ENCODE measurements at regions not wholly inside any gene's neighbourhood (a gene's known extent, or its start where the extent isn't known, plus 50 kb on each side); places are given as distances from the start of the nearest gene placed in this dataset.
"Not testable (repeated sequence)": the region's sequence is repeated elsewhere in the genome, so short reads cannot be mapped to it uniquely, and the experiment has no call there.

GRCh38 chr2:187057466-187057865 is 208.5 kb upstream of the ZSWIM2 start:
- no peak for DNase-seq (ENCODE audit: low read depth)

- DNase-seq (ENCODE audit: low read depth), result no peak
Measured at GRCh38 chr2:187056416-187057334, 207.7 kb upstream of the ZSWIM2 start.

GRCh38 chr2:187055463-187055862 is 206.5 kb upstream of the ZSWIM2 start:
- no peak for DNase-seq (ENCODE audit: low read depth)

GRCh38 chr2:187054501-187055319 is 205.7 kb upstream of the ZSWIM2 start:
- peak; percentile 6 for DNase-seq (ENCODE audit: low read depth)

GRCh38 chr2:187051350-187051749 is 202.4 kb upstream of the ZSWIM2 start:
- no peak for DNase-seq (ENCODE audit: low read depth)

GRCh38 chr2:187050409-187050998 is 201.5 kb upstream of the ZSWIM2 start:
- peak; percentile 50 for DNase-seq (ENCODE audit: low read depth)

GRCh38 chr2:187037310-187037709 is 188.3 kb upstream of the ZSWIM2 start:
- DNase-seq (ENCODE audit: low read depth), result no peak

GRCh38 chr2:187034434-187034833 is 185.5 kb upstream of the ZSWIM2 start:
- DNase-seq (ENCODE audit: low read depth), result no peak

- no peak for DNase-seq (ENCODE audit: low read depth)
Measured at GRCh38 chr2:187024739-187025138, 175.8 kb upstream of the ZSWIM2 start.

GRCh38 chr2:187023996-187024395 is 175.0 kb upstream of the ZSWIM2 start:
- DNase-seq (ENCODE audit: low read depth), result not testable (repeated sequence)

- DNase-seq (ENCODE audit: low read depth), result no peak
Measured at GRCh38 chr2:187017438-187017837, 168.5 kb upstream of the ZSWIM2 start.

GRCh38 chr2:187013058-187013457 is 164.1 kb upstream of the ZSWIM2 start:
- DNase-seq (ENCODE audit: low read depth), result no peak

- no peak for DNase-seq (ENCODE audit: low read depth)
Measured at GRCh38 chr2:187011206-187011832, 162.3 kb upstream of the ZSWIM2 start.

- no peak for DNase-seq (ENCODE audit: low read depth)
Measured at GRCh38 chr2:187009483-187010239, 160.7 kb upstream of the ZSWIM2 start.

GRCh38 chr2:187008111-187008510 is 159.1 kb upstream of the ZSWIM2 start:
- no peak for DNase-seq (ENCODE audit: low read depth)

GRCh38 chr2:187003611-187004010 is 154.6 kb upstream of the ZSWIM2 start:
- DNase-seq (ENCODE audit: low read depth), result no peak

GRCh38 chr2:187003038-187003554 is 154.1 kb upstream of the ZSWIM2 start:
- DNase-seq (ENCODE audit: low read depth), result no peak

GRCh38 chr2:187002242-187002641 is 153.3 kb upstream of the ZSWIM2 start:
- no peak for DNase-seq (ENCODE audit: low read depth)

- DNase-seq (ENCODE audit: low read depth), result no peak
Measured at GRCh38 chr2:187001248-187001647, 152.3 kb upstream of the ZSWIM2 start.

- no peak for DNase-seq (ENCODE audit: low read depth)
Measured at GRCh38 chr2:186995092-186995491, 146.1 kb upstream of the ZSWIM2 start.

- no peak for DNase-seq (ENCODE audit: low read depth)
Measured at GRCh38 chr2:186992597-186992996, 143.6 kb upstream of the ZSWIM2 start.

Measured in RPMI7951 (cell line).